Activated CD8-positive, alpha-beta T cell treated with anti-CD3 and anti-CD28 coated beads for 36 hours (primary cell): ENCODE measurements at regions not wholly inside any gene's neighbourhood (a gene's known extent, or its start where the extent isn't known, plus 50 kb on each side); places are given as distances from the start of the nearest gene placed in this dataset.

Experiments
- ATAC-seq: fragments of 200-7000 bp; cut with Tn5 transposase; one replicate; pipeline ENCODE4 v1.10.0; 2021; ENCODE audit warnings: mild to moderate bottlenecking, moderate library complexity
- CTCF ChIA-PET: fragments of 350-600 bp; sonication (Branson Sonifier 250); formaldehyde crosslinking; loops from one replicate; lab custom pipeline; 2021; ENCODE audit warnings: antibody characterized with exemption; lab: Charles Lee
- POLR2A ChIA-PET: fragments of 350-600 bp; sonication (Branson Sonifier 250); formaldehyde crosslinking; loops from one replicate; lab custom pipeline; 2021; ENCODE audit warnings: antibody characterized with exemption; lab: Charles Lee
- DNase-seq: peaks from one replicate; pipeline ENCODE4 v3.0.0-alpha.2; 2020
- H3K27ac Mint-ChIP-seq: one replicate; pipeline ENCODE4 v1.8.0; 2021; ENCODE audit warnings: mild to moderate bottlenecking, mixed read lengths
- H3K27me3 Mint-ChIP-seq: one replicate; pipeline ENCODE4 v1.8.0; 2021; ENCODE audit warnings: mixed read lengths
- H3K36me3 Mint-ChIP-seq: one replicate; pipeline ENCODE4 v1.8.0; 2021; ENCODE audit warnings: low read depth, mixed read lengths
- H3K4me1 Mint-ChIP-seq: one replicate; pipeline ENCODE4 v1.8.0; 2021; ENCODE audit warnings: low read depth, mixed read lengths
- H3K4me3 Mint-ChIP-seq: one replicate; pipeline ENCODE4 v1.8.0; 2021; ENCODE audit warnings: mild to moderate bottlenecking, moderate library complexity, mixed read lengths
- H3K9me3 Mint-ChIP-seq: one replicate; pipeline ENCODE4 v1.8.0; 2021; ENCODE audit warnings: mixed read lengths
- CTCF ChIP-seq: fragments of 200-600 bp; IDR thresholded peaks from one replicate; pipeline ENCODE4 v1.8.0; 2022; ENCODE audit warnings: antibody characterized with exemption, mild to moderate bottlenecking
- intact Hi-C: fragments of 100-400 bp; cut with micrococcal nuclease; formaldehyde crosslinking; loops from one replicate; pipeline ENCODE4 v1.10.0; 2022

DNA sequence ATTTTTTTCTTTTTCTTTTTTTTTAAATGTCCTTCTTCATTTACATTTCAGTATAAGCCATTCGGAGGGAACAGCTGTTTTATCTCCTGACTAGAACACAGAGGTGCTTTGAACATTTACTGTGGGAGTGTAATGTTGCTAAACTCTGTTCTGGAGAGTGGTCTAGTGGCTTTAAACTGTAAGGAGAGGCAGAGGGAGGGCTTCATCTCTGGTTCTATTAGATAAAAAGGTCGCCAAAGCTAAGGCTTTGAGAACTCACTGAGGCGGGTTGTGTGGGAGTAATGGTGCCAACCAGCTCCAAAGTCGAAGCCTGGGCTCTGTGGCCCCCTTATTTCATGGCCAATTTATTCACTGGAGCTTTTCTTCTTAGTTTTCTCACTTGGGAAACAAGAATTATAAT lies 133.2 kb downstream of the ANXA2 start:
- H3K4me1 Mint-ChIP-seq = no peaks in the 10 kb centered on the region
- H3K36me3 Mint-ChIP-seq = no peaks in the 10 kb centered on the region
- H3K27me3 Mint-ChIP-seq = peaks cover 16% of the 10 kb centered on the region
- POLR2A ChIA-PET = interaction anchor here (1.5 kb wide), 1 partner anchor 8 kb away, joined by 3 read pairs; no protein-coding TSS in a partner anchor
- no peak for ATAC-seq
- TF ChIP-seq CTCF = no peak
- no peak overlapping the region for H3K27ac Mint-ChIP-seq
- no peaks in the 10 kb centered on the region for H3K9me3 Mint-ChIP-seq
- CTCF ChIA-PET = interaction anchor here (1.1 kb wide), 1 partner anchor 85 kb away, joined by 3 read pairs; no protein-coding TSS in a partner anchor
- DNase-seq = no peak
- no peak overlapping the region for H3K4me3 Mint-ChIP-seq
- intact Hi-C loops = no loop called here

DNA sequence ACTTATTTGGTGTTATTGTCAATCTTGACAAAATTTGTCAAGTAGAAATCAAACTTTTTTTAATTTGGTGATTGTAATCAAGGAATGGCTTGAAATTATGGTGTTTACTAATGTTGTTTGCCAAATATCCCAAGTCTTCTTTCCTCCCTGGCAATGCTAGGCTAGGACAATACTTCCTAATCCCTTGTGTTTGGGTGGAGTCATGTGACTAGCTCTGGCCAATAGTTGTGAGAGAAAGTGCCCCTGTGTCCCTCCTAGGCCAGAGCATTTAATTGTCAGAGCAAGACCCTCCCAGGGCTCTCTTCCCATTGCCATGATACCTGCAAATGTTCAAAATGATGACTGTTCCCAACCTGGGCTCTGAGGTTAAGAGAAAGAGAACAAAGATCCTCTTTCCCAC lies 132.7 kb downstream of the ANXA2 start:
- POLR2A ChIA-PET = no interaction called here

GRCh38 chr15:60272623-60273022 lies 125.2 kb downstream of the ANXA2 start:
- Mint-ChIP-seq H3K36me3 (peaks cover 4% of the 10 kb centered on the region), H3K4me1 (no peaks in the 10 kb centered on the region), H3K4me3 (no peak overlapping the region), H3K9me3 (peaks cover 11% of the 10 kb centered on the region), H3K27me3 (peaks cover 29% of the 10 kb centered on the region), H3K27ac (no peak overlapping the region)
- intact Hi-C loops = no loop called here
- ChIA-PET POLR2A (interaction anchor here (1.4 kb wide), 1 partner anchor 9 kb away, joined by 3 read pairs; no protein-coding TSS in a partner anchor), CTCF (no interaction called here)
- no peak for TF ChIP-seq CTCF
- ATAC-seq (no peak), DNase-seq (no peak)

More for the DNA sequence above, 132.7 kb downstream of the ANXA2 start:
- no peak for TF ChIP-seq CTCF
- CTCF ChIA-PET = interaction anchor here (1.1 kb wide), 1 partner anchor 85 kb away, joined by 3 read pairs; no protein-coding TSS in a partner anchor
- Mint-ChIP-seq H3K4me3 (no peak overlapping the region), H3K9me3 (no peaks in the 10 kb centered on the region), H3K27me3 (peaks cover 15% of the 10 kb centered on the region), H3K4me1 (no peaks in the 10 kb centered on the region), H3K27ac (no peak overlapping the region), H3K36me3 (no peaks in the 10 kb centered on the region)
- DNase-seq = no peak
- intact Hi-C loops = no loop called here
- no peak for ATAC-seq

DNA sequence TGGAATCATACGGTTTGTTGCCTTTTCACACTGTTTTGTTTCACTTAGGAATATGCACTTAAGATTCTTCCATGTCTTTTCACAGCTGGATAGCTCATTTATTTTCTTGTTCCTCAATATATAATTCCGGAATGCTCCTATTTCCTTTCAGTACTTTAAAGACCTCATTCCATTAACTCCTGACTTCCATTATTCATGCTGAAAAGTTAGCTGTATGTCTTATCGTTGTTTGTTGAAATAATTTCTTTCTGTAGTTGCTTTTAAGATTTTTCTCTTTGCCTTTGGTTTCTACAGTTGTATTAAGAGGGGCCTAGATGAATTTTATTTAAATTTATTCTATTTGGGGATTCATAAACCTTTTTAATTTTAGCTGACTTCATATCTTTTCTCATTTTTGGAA lies 122.2 kb downstream of the ANXA2 start:
- no peak for TF ChIP-seq CTCF
- H3K27me3 Mint-ChIP-seq = peaks cover 25% of the 10 kb centered on the region
- no peak overlapping the region for H3K4me3 Mint-ChIP-seq
- peaks cover 4% of the 10 kb centered on the region for H3K36me3 Mint-ChIP-seq
- DNase-seq (no peak), ATAC-seq (no peak)
- POLR2A ChIA-PET = no interaction called here
- no peaks in the 10 kb centered on the region for H3K4me1 Mint-ChIP-seq
- CTCF ChIA-PET = interaction anchor here (0.7 to 1.0 kb wide), 2 partner anchors 9 to 53 kb away, joined by 3 read pairs; no protein-coding TSS in a partner anchor
- intact Hi-C loops = no loop called here
- no peak overlapping the region for H3K27ac Mint-ChIP-seq
- H3K9me3 Mint-ChIP-seq = peaks cover 11% of the 10 kb centered on the region

DNA sequence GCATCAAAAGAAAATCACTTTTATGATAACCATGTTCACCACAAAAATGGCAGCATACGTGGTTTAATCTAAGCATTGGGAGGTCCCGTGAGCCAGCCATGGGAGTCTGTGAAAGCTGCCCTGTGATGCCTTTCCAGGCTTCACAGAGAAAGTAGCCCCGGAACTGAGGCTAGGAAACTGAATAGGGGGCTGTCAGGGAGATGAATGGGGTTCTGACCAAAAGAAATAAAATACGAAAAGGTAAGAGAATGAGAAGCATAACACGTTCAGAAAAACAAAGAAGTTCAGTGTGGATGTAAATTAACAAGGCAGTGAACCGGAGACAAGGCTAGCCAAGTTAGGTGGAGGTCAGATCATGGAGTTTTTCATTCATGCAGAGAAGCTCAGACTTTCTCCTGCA lies 118.9 kb downstream of the ANXA2 start:
- H3K27ac Mint-ChIP-seq = no peak overlapping the region
- intact Hi-C loops = no loop called here
- H3K4me3 Mint-ChIP-seq = no peak overlapping the region
- peaks cover 11% of the 10 kb centered on the region for H3K9me3 Mint-ChIP-seq
- peaks cover 22% of the 10 kb centered on the region for H3K27me3 Mint-ChIP-seq
- no peaks in the 10 kb centered on the region for H3K4me1 Mint-ChIP-seq
- ChIA-PET CTCF (interaction anchor here (0.7 kb wide), 1 partner anchor 588 kb away, joined by 3 read pairs; no protein-coding TSS in a partner anchor), POLR2A (no interaction called here)
- TF ChIP-seq CTCF = no peak
- H3K36me3 Mint-ChIP-seq = peaks cover 4% of the 10 kb centered on the region
- no peak for DNase-seq
- ATAC-seq = no peak
